HG03175 (cell line): ENCODE measurements at regions not wholly inside any gene's neighbourhood (a gene's known extent, or its start where the extent isn't known, plus 50 kb on each side); places are given as distances from the start of the nearest gene placed in this dataset.

Experiments used
- ATAC-seq: cut with Tn5 transposase; IDR thresholded peaks from one replicate; pipeline ENCODE4 v1.9.1; 2021; ENCODE audit warnings: mild to moderate bottlenecking, moderate library complexity; ENCODE audit not compliant: unreplicated experiment

DNA sequence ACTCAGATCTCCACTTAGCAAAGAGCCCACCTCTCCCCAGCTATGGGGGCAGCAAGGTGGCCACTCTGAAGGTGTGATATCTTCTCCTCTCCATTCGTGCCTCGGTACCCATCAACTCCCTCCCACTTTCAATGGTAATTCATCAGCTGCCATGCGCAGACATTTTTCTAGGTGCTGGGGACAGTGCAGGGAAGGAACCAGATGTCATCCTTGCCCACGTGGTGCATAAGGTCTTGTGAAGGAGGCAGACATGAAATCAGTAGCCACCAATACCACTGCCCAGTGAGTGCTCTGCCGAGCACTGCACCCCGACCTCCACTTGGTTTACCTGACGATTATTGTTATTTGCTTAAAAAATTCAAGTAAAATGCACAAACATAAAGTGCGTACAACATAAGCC, 76.3 kb upstream of the CSF3R start:
- ATAC-seq, result no peak

DNA sequence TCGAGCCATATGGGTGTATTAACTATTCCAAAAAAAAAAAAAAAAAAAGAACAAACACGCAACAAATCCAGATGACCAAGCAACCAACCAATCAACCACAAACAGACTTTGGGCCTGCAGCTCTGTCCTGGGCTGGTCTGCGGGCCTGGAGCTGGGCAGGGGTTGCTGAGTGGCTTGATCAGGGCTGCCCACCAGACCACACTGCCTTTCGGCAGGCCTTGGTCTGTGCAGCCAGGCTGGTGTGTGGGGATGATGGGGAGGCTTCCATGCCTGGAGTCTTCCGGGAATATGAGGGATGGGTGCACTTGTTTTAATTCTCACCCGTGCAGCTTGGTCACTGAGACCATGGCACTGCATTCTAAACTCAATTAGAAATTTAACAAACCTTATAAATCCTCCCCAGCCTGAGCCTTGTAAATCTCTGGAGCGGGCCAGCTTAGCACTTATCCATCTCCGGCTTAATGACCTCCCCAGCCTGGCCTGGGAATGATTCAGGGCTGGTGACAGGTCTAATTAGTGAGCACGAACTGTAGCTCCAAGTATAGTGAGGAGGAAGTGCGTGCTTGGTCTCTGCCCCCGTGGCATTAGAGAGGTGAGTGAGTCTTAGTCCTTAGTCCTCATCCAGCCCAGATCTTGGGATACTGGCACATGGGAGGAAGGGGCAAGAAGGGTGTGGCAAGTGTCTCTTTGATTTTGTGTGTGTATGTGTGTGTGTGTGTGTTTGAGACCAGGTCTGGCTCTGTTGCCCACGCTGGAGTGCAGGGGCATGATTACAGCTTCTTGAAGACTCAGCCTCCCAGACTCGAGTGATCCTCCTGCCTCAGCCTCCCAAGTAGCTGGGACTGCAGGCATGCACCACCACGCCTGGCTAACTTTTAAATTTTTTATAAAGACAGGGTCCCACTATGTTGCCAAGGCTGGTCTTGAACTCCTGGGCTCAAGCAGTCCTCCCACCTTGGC, 74.6 kb upstream of the CSF3R start:
- ATAC-seq, result no peak

DNA sequence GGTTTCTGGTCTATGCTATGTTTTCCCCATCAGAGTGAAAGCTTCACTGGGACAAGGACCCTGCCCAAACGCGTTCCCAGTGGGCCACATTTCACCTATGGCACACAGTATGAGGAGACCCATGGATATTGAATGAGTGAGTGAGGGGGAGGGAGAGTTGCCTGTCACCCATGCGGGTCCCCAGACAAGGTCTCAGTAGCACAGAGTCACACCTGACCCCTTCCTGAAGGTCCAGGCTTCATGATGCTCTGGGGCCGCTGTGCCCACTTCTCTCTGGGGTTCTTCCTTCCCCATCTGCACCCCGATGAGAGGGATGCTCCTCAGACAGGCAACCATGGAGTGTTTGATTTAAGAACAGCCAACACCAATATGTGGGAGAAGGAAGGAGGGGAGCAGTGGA, 72.3 kb upstream of the CSF3R start:
- ATAC-seq, result no peak

DNA sequence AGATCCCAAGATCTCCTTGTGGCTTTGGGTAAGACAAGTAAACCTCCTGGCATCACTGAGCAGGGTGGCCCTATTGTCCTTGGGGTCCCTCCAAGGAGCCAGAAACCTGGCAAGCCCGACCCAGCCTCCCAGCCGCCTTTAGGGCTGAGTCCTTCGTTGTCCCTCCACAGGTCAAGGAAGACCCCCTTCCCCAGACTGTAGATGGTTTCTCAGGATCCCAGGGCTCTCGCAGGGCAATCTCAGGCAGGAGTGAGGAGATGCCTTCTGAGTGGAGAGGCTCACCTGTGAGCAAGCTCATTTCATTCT, 71.6 kb upstream of the CSF3R start:
- ATAC-seq, result no peak

DNA sequence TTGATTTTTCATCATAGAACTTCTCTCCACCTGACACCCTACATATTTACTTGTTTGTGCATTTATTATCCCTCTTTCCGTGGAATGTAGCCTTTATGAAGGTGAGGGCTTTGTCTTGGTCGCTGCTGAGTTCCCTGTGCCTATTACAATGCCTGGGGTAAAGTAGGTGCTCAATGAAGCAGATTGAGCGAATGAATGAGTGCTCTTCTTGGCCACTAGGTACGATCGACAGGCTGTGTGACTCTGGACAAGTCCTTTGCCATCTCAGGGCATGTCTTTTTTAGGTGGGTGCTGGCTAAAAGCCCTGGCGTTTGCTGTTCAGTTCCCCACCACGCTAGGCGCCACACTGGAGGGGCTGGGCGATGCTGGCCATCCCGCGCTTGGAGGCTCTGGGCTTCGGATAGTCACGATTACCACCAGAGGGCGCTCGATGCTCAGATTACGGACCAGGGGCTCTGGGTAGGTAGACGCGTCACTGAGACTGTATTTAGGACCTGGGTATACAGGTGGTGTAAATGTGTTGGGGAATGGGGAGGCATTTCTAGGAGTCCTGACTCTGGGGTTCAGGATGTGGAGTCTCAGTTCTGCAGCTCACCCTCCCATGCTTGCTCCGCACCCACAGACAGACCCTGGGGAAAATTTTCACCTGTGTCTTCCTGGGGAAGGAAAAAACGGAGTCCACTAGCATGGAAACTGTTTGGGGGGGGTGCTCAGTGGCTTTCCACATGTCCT, 71.0 kb upstream of the CSF3R start:
- no peak for ATAC-seq

DNA sequence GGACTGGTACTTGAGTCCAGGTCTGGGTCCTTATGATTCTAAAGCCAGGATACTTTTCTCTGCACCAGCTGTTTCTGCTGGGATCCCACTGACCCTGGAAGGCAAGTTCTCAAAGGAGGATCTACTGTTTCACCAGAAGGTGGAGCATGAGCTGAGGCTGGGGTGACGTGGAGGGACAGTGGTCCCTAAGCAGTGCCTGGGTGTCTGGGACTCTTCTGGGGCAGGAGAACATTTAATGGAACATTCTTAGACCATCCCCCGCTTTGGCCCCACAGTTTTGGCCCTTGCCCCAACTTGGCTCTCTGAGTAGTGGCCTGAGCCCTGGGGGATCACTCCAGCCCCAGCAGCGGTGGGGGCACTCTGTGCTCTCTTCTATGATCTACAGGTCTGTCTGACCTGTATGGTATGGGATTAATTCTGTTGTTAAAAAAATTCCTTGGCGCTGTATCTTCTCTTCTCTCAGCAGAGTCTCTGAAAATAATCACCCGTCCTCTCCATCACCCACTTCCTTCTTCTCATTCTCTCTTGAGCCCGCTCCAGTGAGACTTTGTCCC, 60.3 kb upstream of the CSF3R start:
- ATAC-seq, result no peak

DNA sequence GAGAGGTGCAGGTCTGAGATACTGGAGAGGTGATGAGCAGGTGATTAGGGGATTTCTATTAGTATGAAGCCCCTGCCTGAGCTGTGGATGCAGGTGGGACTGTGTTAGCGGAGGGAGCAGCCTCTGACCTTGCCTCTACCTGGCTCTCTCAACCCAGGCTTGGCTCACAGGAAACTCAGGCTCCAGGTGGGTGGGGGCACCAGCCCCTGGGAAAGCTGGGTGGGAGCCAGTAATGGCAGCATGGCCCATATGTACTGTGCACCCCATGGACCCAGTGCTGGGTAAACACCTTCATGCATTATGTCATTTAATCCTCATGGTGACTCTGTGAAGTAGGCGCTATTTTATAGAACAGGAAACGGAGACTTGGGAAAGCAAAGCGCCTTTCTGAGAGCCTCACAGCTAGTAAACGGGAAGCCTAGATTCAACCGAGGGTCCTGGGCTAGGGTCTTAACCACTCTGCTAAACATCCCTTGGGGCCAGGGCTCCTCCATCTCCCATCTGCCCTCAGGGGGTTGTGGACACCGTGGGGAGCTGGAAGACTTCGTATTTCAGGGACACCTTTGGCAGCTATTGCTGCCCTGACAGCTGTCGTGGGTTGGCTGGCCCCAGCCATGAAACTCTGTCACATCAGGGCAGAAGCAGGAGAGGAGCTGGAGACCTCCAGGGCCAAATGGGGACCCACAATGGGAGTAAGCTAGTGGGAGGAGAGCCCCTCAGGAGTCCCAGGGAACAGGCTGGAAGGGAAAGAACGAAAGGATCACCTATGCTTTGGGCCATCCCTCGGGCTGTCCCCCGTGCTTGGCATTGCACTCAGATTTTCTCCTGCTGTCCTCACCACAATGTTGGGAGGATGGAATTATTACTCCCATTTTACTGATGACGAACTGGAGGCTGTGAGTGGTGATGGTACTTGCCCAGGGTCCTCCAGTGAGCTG, 59.6 kb upstream of the CSF3R start:
- no peak for ATAC-seq

DNA sequence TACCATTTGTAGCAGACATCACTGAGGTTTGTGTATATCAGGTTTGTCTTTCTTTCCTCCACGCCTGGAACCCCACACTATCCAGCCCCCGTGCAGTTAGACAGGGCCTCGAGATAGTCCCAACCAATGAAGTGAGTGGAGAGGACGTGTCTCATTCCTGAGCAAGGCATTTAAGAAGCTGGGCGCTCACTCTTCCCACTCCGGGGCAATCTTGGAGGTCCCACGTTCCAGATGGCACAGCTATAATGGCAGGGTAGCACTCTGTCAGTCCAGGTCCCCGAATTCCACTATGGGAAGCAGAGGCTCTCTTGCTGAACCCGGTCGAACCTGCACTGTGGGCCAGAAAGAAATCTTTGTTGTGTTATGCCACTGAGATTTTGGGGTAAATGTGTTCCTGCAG, 57.3 kb upstream of the CSF3R start:
- no peak for ATAC-seq

DNA sequence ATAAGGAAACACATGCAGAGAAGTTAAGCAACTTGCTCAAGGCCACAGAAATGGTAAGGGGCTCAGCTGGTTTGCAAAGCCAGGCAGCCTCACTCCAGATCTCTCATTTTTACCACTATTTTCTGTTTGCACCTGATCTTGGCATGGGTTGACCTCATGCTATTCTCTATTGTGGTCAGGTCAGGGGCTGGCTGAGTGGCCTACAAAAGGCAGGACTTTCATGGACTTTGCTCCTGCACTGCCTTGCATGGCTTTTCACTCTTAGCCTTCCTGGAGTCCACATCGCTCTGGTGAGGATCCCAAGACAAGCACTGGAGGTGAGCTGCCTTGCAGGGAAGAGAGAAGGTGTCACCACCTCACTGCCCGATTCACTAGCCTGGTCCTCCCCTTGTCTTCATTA, 56.8 kb upstream of the CSF3R start:
- ATAC-seq, result no peak

DNA sequence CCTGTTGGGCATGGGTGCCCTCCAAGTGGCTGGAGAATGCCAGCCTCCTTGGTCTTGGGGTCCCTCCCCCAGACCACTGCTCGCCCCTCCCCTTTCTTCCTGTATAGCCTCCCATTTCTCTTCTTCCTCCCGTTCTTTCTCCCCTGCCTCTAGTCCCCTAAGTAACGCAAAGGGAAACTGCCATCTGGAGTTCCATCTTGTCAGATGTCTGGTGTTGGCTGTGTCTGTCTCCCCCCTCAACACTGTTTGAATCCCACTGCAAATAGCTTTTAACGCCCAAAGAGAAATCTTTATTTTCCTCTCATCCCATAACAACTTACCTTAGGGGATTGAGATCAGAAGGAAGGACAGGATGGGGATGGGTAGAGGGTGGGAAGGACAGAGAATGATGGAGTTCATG, 55.3 kb upstream of the CSF3R start:
- no peak for ATAC-seq

DNA sequence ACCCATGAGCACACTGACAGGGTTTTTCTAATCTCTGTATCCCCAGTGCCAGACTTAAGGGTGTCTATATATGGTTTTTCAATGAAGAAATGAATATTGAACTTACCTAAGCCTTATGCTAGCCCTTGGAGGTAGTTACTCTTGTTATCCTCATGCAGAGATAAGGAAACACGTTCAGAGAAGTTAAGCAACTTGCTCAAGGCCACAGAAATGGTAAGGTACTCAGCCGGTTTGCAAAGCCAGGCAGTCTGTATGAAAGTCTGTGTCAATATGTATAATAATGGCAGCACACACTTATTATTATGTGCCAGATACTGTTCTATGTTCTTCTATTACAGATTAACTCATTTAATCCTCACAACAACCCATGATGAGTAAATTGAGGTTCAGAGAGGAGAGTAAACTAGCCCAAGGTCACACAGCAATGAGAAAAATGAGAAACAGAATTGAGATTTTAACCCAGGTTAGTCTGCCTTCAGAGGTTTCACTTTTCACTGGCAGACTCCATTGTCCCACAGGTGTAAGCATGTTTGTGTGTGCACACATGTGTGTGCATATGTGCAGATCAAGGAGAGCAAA, 54.6 kb upstream of the CSF3R start:
- no peak for ATAC-seq

DNA sequence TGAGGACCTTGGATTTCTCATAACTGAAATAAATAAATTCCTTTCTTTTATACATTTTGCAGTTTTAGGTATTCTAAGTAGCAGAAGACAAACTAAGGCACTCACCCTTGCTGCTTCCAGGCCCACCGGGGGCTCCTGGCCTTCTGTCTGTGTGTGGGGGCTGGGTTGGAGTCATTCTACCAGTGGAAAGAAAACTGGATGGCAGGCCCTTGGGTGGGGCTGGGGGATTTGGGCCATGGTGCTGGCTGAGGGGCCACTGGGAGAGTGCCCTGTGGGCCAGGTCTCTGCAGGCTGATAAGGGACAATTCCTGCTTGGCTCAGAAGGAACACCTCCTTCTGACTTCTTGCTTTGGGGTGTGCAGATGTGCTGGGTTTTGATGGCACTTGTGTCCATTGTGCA, 54.0 kb upstream of the CSF3R start:
- no peak for ATAC-seq

DNA sequence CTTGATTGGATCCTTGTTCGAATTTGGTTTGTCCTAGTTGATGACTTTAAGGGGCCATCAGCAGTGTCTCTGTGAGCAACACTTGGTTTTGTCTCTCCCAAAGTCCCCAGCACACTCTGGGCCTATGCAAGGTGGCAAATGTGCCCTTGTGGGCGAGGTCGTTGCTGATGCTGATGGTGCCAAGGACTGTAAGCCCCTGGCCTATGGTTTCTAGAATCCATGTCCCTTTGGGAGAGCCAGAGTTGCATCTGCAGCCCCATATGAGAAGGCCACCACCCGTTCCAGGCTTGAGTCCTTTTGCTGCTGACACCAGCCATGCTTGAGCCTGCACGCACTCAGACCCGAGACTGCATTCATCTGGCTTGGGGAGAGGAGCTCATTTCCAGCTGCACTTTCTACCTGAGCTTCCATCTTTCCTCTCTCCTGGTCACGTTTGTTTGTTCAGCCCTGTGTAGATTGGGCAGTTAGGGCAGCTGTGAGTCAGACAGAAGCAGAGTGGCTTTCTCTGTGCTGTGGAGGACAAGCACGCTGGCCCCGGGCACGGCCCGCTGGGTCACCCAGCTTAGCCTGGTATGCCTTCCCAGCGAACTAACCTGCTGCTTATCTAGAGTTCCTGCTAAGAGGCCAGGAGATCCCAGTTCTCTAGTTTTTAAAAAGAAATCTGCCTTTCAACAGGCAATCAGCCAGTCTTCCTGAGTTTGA, 52.1 kb upstream of the CSF3R start:
- no peak for ATAC-seq

DNA sequence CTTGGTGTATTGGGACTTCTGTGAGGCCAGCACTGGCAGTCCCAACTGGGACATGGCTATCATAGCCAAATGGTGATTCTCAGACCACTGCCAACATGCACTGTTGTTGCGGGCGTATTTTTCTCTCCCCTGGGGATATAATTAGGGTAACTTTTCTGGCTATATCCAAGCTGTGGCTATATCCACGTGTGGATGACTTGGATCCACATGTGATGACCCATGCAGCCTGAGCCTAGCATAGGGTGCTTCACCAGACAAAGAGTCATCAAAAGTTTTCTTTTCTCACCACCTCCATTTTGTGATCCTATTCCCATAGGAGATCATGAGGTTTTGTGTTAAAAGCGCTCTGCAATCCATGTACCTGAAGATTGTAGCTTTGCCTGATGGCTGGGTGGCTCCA, 51.2 kb upstream of the CSF3R start:
- no peak for ATAC-seq

DNA sequence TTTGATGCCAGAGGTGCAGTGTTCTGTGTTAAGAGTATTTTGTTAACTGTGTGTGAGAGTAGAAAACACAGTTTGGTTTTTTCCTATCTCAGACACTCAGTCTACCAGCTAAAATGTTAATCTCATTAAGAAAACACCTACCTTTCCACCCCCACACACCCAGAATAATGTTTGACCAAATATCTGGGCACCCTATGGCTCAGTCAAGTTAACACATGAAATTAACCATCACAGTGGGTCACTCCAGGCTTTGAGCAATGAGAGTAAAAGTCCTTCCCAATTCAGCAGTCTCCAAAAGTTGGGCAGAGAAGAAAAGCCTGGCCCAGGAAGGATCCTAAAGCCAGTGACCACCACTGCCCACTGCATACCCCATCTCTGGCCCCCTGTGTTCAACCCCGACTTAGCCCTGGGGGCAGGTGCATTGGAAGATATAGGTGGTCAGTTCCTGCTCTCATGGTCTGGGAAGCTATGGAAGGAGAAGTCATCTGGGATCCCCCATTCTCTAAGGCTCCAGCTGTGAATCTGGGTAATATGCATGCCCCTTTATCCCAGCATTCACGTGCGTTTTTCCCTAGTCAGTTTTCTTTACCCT, 50.2 kb upstream of the CSF3R start:
- no peak for ATAC-seq
